Muscle of leg (tissue), 3 donors: ENCODE measurements at regions not wholly inside any gene's neighbourhood (a gene's known extent, or its start where the extent isn't known, plus 50 kb on each side); places are given as distances from the start of the nearest gene placed in this dataset.

Source experiments
- DNase-seq: peaks from one replicate; pipeline ENCODE4 v3.0.0; 2013
- H3K27ac ChIP-seq: one replicate; pipeline ENCODE4 v1.5.1; 2013; ENCODE audit warnings: mild to moderate bottlenecking, low read length, control low read depth
- H3K27me3 ChIP-seq: one replicate; pipeline ENCODE4 v1.6.1; 2013; ENCODE audit warnings: low read length; ENCODE audit not compliant: control insufficient read depth, insufficient read depth
- H3K36me3 ChIP-seq: one replicate; pipeline ENCODE4 v1.6.1; 2013; ENCODE audit warnings: low read length; ENCODE audit not compliant: control insufficient read depth, insufficient read depth
- H3K4me1 ChIP-seq: one replicate; pipeline ENCODE4 v1.6.1; 2013; ENCODE audit warnings: low read length; ENCODE audit not compliant: control insufficient read depth, insufficient read depth
- H3K4me3 ChIP-seq: one replicate; pipeline ENCODE4 v1.5.1; 2013; ENCODE audit warnings: low read length, control low read depth
- H3K9me3 ChIP-seq: replicated peaks from 2 replicates; pipeline ENCODE4 v1.6.1; 2013; ENCODE audit warnings: low read depth, low read length; ENCODE audit not compliant: control insufficient read depth
- WGBS: methylation state at CpG from one replicate; pipeline ENCODE4 v1.1.5; 2013; ENCODE audit warnings: missing lambda C conversion rate; ENCODE audit not compliant: insufficient coverage; 5-methylcytosine and 5-hydroxymethylcytosine counted together

- Histone ChIP-seq H3K4me3 (no peak overlapping the region), H3K9me3 (no peaks in the 10 kb centered on the region), H3K4me1 (no peaks in the 10 kb centered on the region), H3K27me3 (no peaks in the 10 kb centered on the region), H3K36me3 (no peaks in the 10 kb centered on the region), H3K27ac (no peak overlapping the region)
- 79% methylated on average over 4 of the region's 6 CpGs for WGBS
- DNase-seq, result no peak
Observed at GRCh38 chr5:6201631-6202030, 176.7 kb downstream of the MED10 start.

GRCh38 chr5:6198531-6198930 is 179.8 kb downstream of the MED10 start:
- no peaks in the 10 kb centered on the region for H3K9me3 ChIP-seq

GRCh38 chr5:6197427-6197826 is 180.9 kb downstream of the MED10 start:
- Histone ChIP-seq H3K27me3 (no peaks in the 10 kb centered on the region), H3K9me3 (no peaks in the 10 kb centered on the region), H3K36me3 (no peaks in the 10 kb centered on the region), H3K4me1 (no peaks in the 10 kb centered on the region), H3K27ac (no peak overlapping the region), H3K4me3 (no peak overlapping the region)
- WGBS, result 54% methylated on average over 6 of the region's 7 CpGs
- DNase-seq, result no peak

More at GRCh38 chr5:6198531-6198930, 179.8 kb downstream of the MED10 start:
- H3K4me3 ChIP-seq, result no peak overlapping the region
- H3K4me1 ChIP-seq, result no peaks in the 10 kb centered on the region
- H3K36me3 ChIP-seq, result no peaks in the 10 kb centered on the region
- H3K27ac ChIP-seq, result no peak overlapping the region
- no CpG with 5 or more reads among the region's 5 CpGs for WGBS
- no peak for DNase-seq
- no peaks in the 10 kb centered on the region for H3K27me3 ChIP-seq

DNA sequence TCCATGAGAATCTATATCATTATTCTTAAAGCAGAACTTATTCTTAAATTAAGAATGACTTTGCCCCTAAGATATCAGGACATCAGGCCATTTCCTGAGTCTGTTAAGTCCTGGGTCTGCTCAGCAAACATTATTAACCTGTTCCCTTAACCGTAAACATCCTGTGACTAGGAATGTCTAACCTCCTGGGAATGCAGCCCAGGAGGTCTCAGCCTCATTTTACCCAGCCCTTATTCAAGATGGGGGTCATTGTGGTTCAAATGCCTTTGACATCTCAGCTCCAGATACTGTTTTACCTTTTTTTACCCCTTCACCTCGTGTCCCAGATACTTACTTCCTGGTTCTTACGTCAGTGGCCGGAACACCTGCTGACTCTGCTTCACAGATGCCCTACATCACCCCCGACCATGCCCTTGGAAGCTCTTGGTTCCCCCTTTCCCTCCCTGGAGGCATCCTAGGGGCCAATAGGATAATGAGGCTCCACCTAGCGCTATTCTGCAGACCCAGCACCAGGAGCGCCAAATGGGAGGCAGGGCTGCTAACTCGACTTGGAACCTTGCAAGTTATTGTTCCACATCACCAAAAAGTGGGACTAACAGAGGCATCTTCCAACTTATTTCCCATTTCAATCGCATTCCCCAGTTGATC is 182.5 kb downstream of the MED10 start:
- H3K27me3 ChIP-seq, result no peaks in the 10 kb centered on the region
- DNase-seq, result no peak
- no peak overlapping the region for H3K27ac ChIP-seq
- H3K36me3 ChIP-seq, result no peaks in the 10 kb centered on the region
- no peaks in the 10 kb centered on the region for H3K4me1 ChIP-seq
- H3K4me3 ChIP-seq, result no peak overlapping the region
- no peaks in the 10 kb centered on the region for H3K9me3 ChIP-seq
- 74% methylated on average over 7 of the region's 9 CpGs for WGBS

- no peak for DNase-seq
- Histone ChIP-seq H3K27ac (no peak overlapping the region), H3K36me3 (no peaks in the 10 kb centered on the region), H3K27me3 (no peaks in the 10 kb centered on the region), H3K9me3 (no peaks in the 10 kb centered on the region), H3K4me3 (no peak overlapping the region), H3K4me1 (no peaks in the 10 kb centered on the region)
- WGBS, result 75% methylated on average over 1 of the region's 5 CpGs
Observed at GRCh38 chr5:6194906-6195612, 183.3 kb downstream of the MED10 start.

DNA sequence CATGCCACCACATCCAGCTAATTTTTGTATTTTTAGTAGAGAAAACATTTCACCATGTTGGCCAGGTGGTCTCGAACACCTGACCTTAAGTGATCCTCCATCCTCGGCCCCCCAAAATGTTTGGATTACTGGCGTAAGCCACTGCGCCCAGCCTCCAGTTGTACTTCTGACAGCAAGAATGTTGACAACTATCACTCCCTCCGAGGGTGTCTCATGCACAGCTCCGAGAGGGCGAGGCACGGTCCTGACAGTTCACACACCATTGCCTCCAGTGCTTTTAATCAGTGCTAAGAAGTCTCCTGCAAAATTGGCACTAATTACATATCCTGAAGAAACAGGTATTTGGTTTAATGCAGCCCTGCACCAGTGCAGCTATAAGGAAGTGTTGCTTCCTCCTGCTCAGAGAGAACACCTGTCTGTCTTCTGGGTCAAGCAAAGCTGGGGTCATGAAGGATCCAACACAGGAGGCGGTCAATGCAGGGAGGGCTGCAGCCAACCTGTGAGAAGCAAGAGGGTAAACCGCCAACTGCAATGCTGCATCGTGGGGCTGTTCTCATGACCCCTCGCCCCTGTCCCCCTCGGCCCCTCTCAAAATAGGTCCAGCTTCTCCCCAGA is 184.0 kb downstream of the MED10 start:
- no peak overlapping the region for H3K4me3 ChIP-seq
- H3K27me3 ChIP-seq, result no peaks in the 10 kb centered on the region
- H3K27ac ChIP-seq, result no peak overlapping the region
- WGBS, result 82% methylated on average over 13 of the region's 13 CpGs
- no peak for DNase-seq
- H3K4me1 ChIP-seq, result no peaks in the 10 kb centered on the region
- no peaks in the 10 kb centered on the region for H3K9me3 ChIP-seq
- H3K36me3 ChIP-seq, result no peaks in the 10 kb centered on the region

- Histone ChIP-seq H3K4me1 (no peaks in the 10 kb centered on the region), H3K27me3 (no peaks in the 10 kb centered on the region), H3K36me3 (no peaks in the 10 kb centered on the region), H3K27ac (no peak overlapping the region), H3K4me3 (no peak overlapping the region), H3K9me3 (no peaks in the 10 kb centered on the region)
- 60% methylated on average over 4 of the region's 8 CpGs for WGBS
- DNase-seq, result no peak
Observed at GRCh38 chr5:6193310-6193709, 185.0 kb downstream of the MED10 start.

- Histone ChIP-seq H3K27ac (no peak overlapping the region), H3K4me1 (no peaks in the 10 kb centered on the region), H3K4me3 (no peak overlapping the region), H3K27me3 (no peaks in the 10 kb centered on the region), H3K9me3 (no peaks in the 10 kb centered on the region), H3K36me3 (no peaks in the 10 kb centered on the region)
- no peak for DNase-seq
- WGBS, result no CpG with 5 or more reads among the region's 7 CpGs
Observed at GRCh38 chr5:6190838-6191237, 187.5 kb downstream of the MED10 start.

DNA sequence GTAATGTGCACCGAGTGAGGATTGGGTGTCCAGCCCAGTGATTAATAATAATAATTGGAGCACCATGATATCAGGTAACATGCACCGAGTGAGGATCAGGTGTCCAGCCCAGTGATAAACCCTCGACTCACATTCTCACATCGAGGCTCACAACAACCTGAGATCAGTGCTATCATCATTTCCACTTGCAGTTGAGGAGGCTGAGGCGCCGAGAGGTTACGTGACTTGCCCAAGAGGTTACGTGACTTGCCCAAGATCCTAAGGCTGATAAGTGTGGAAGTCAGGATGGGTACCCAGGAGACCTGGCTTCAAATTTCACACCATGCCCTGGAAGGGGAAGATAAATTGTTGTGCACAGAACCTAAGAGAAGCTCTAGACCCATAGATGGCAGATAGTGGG is 189.4 kb downstream of the MED10 start:
- no peak for DNase-seq
- no peaks in the 10 kb centered on the region for H3K9me3 ChIP-seq
- no peaks in the 10 kb centered on the region for H3K27me3 ChIP-seq
- no peak overlapping the region for H3K4me3 ChIP-seq
- no peaks in the 10 kb centered on the region for H3K4me1 ChIP-seq
- H3K36me3 ChIP-seq, result no peaks in the 10 kb centered on the region
- no peak overlapping the region for H3K27ac ChIP-seq
- WGBS, result 83% methylated on average over 2 of the region's 8 CpGs

DNA sequence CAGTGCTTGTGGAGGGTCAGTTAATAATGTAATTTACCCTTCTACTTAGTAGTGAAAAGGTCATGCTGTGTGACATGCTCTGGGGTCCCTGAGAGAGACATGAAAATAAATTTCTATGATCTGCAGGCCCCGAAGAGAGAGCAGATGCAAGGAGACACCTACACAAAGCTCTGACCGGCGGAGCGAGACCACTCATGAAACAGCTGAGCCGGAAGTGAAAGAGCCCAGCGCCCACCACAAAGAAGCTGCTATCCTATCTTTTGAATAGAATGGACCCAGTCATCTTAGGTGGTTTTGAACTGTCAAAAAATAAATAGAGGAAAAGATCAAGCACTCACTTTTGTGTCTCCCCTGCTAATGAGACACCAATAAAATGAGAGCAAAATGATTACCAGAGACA is 190.0 kb downstream of the MED10 start:
- Histone ChIP-seq H3K27me3 (no peaks in the 10 kb centered on the region), H3K27ac (no peak overlapping the region)
- 81% methylated on average over 5 of the region's 6 CpGs for WGBS

More for the DNA sequence above, 190.0 kb downstream of the MED10 start:
- Histone ChIP-seq H3K9me3 (no peaks in the 10 kb centered on the region), H3K4me3 (no peak overlapping the region), H3K4me1 (no peaks in the 10 kb centered on the region), H3K36me3 (no peaks in the 10 kb centered on the region)
- DNase-seq, result no peak
